ENCODE measurements at regions not wholly inside any gene's neighbourhood (a gene's known extent, or its start where the extent isn't known, plus 50 kb on each side); places are given as distances from the start of the nearest gene placed in this dataset.

- Histone ChIP-seq H3K36me3 (no peaks in the 10 kb centered on the region), H3K4me1 (no peaks in the 10 kb centered on the region), H3K9me3 (peaks cover 0 to 6% (median 0%) of the 10 kb centered on the region in 8 donors), H3K27ac (no peak overlapping the region), H3K4me3 (no peak overlapping the region), H3K27me3 (replicated peaks in 1 of 7) (no peaks in the 10 kb centered on the region)
- intact Hi-C loops (cut with DNase I; ENCODE audit: low total_unique reads), result no loop called here
- DNase-seq, result no peak
- TF ChIP-seq POLR2A (IDR thresholded peaks at IDR 0.05), result no peak
- TF ChIP-seq CTCF (IDR thresholded peaks at IDR 0.05 in 8 of 11, conservative IDR thresholded peaks at IDR 0.05 in 3 of 11), result no peak
- no peak for TF ChIP-seq POLR2AphosphoS5 (IDR thresholded peaks at IDR 0.05)
- 18 to 37% (median 23%) methylated on average over 1 of the region's 1 CpG for WGBS, 5 donors
Observed at GRCh38 chr4:43391069-43391468, 498.6 kb downstream of the GRXCR1 start.

- H3K4me1 ChIP-seq, result no peaks in the 10 kb centered on the region
- H3K36me3 ChIP-seq, result no peaks in the 10 kb centered on the region
- H3K27me3 ChIP-seq (replicated peaks in 1 of 7), result no peaks in the 10 kb centered on the region
- no peak overlapping the region for H3K27ac ChIP-seq
- H3K4me3 ChIP-seq, result no peak overlapping the region
- DNase-seq, result no peak
- peaks cover 0 to 6% (median 0%) of the 10 kb centered on the region in 8 donors for H3K9me3 ChIP-seq
- WGBS, 5 donors, result 35 to 69% (median 54%) methylated on average over 3 of the region's 3 CpGs
- intact Hi-C loops (cut with DNase I; ENCODE audit: low total_unique reads), result no loop called here
- TF ChIP-seq POLR2AphosphoS5 (IDR thresholded peaks at IDR 0.05), result no peak
- no peak for TF ChIP-seq POLR2A (IDR thresholded peaks at IDR 0.05)
- no peak for TF ChIP-seq CTCF (IDR thresholded peaks at IDR 0.05 in 8 of 11, conservative IDR thresholded peaks at IDR 0.05 in 3 of 11)
Observed at GRCh38 chr4:43394976-43395375, 502.5 kb downstream of the GRXCR1 start.

GRCh38 chr4:43399726-43400125 is 507.2 kb downstream of the GRXCR1 start:
- no peak for DNase-seq
- no peak overlapping the region for H3K4me3 ChIP-seq
- no peaks in the 10 kb centered on the region for H3K27me3 ChIP-seq (replicated peaks in 1 of 7)
- H3K36me3 ChIP-seq, result no peaks in the 10 kb centered on the region
- intact Hi-C loops (cut with DNase I; ENCODE audit: low total_unique reads), result no loop called here
- no peak overlapping the region for H3K27ac ChIP-seq
- H3K9me3 ChIP-seq, result peaks cover 0 to 10% (median 0%) of the 10 kb centered on the region in 8 donors
- no peak for TF ChIP-seq CTCF (IDR thresholded peaks at IDR 0.05 in 8 of 11, conservative IDR thresholded peaks at IDR 0.05 in 3 of 11)
- no peak for TF ChIP-seq POLR2A (IDR thresholded peaks at IDR 0.05)
- TF ChIP-seq POLR2AphosphoS5 (IDR thresholded peaks at IDR 0.05), result no peak
- WGBS, 5 donors, result 71 to 81% (median 76%) methylated on average over 3 of the region's 3 CpGs
- H3K4me1 ChIP-seq, result no peaks in the 10 kb centered on the region

- H3K4me1 ChIP-seq, result no peaks in the 10 kb centered on the region
- no peaks in the 10 kb centered on the region for H3K27me3 ChIP-seq (replicated peaks in 1 of 7)
- no peaks in the 10 kb centered on the region for H3K36me3 ChIP-seq
- WGBS, 5 donors, result 78 to 94% (median 83%) methylated on average over 1 of the region's 1 CpG
- intact Hi-C loops (cut with DNase I; ENCODE audit: low total_unique reads), result no loop called here
- no peak overlapping the region for H3K27ac ChIP-seq
- TF ChIP-seq POLR2A (IDR thresholded peaks at IDR 0.05), result no peak
- TF ChIP-seq POLR2AphosphoS5 (IDR thresholded peaks at IDR 0.05), result no peak
- no peak for TF ChIP-seq CTCF (IDR thresholded peaks at IDR 0.05 in 8 of 11, conservative IDR thresholded peaks at IDR 0.05 in 3 of 11)
- no peak overlapping the region for H3K4me3 ChIP-seq
- peaks cover 0 to 24% (median 9%) of the 10 kb centered on the region in 8 donors for H3K9me3 ChIP-seq
- no peak for DNase-seq
Observed at GRCh38 chr4:43402393-43402792, 509.9 kb downstream of the GRXCR1 start.
